ENCODE measurements at regions not wholly inside any gene's neighbourhood (a gene's known extent, or its start where the extent isn't known, plus 50 kb on each side); places are given as distances from the start of the nearest gene placed in this dataset.

DNA sequence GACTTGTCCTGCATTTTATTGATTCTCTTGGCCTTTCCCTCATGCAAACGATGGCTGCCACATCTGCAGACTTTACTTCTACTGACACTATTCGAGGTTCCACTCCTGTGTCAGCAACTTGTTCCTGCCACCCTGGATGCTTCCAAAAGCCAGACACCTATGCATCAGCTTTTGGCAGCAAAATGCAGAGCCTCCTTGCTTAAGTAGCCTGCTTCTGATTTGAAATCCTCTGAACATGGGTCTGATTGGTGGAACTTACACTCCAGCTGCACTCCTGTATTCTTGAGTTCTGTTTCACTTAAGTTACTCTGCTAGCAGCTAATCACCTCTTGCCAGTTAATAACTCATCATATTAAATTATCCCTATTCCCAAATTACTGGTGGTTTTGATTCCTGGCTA lies 152.1 kb upstream of the FMN2 start:
- DNase-seq = no peak
- no peak overlapping the region for H3K27ac ChIP-seq
- no peaks in the 10 kb centered on the region for H3K4me1 ChIP-seq
- WGBS, 3 donors = 53 to 58% (median 55%) methylated on average over 2 of the region's 2 CpGs
- ATAC-seq = no peak
- no peaks in the 10 kb centered on the region for H3K9me3 ChIP-seq
- intact Hi-C loops (cut with DNase I) = no loop called here
- H3K36me3 ChIP-seq (ENCODE audit: insufficient read depth in 1 of 2, low read depth in 1 of 2) = no peaks in the 10 kb centered on the region
- TF ChIP-seq, protein P1, sequence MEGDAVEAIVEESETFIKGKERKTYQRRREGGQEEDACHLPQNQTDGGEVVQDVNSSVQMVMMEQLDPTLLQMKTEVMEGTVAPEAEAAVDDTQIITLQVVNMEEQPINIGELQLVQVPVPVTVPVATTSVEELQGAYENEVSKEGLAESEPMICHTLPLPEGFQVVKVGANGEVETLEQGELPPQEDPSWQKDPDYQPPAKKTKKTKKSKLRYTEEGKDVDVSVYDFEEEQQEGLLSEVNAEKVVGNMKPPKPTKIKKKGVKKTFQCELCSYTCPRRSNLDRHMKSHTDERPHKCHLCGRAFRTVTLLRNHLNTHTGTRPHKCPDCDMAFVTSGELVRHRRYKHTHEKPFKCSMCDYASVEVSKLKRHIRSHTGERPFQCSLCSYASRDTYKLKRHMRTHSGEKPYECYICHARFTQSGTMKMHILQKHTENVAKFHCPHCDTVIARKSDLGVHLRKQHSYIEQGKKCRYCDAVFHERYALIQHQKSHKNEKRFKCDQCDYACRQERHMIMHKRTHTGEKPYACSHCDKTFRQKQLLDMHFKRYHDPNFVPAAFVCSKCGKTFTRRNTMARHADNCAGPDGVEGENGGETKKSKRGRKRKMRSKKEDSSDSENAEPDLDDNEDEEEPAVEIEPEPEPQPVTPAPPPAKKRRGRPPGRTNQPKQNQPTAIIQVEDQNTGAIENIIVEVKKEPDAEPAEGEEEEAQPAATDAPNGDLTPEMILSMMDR (IDR thresholded peaks at IDR 0.05) = no peak
- H3K27me3 ChIP-seq (ENCODE audit: insufficient read depth in 3 of 3, low read length in 2 of 3) = no peaks in the 10 kb centered on the region
- H3K4me3 ChIP-seq = no peak overlapping the region

DNA sequence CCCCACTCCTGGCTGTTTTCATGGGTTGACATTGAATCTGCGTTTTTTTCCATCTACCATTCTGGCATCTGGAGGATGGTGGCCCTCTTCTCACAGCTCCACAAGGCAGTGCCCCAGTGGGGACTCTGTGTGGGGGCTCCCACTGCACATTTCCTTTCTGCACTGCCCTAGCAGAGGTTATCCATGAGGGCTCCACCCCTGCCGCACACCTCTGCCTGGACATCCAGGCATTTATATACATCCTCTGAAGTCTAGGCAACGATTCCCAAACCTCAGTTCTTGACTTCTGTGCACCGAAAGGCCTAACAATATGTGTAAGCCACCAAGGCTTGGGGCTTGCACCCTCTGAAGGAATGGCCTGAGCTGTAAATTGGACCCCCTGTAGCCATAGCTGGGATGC lies 147.9 kb upstream of the FMN2 start:
- no peak overlapping the region for H3K27ac ChIP-seq
- H3K36me3 ChIP-seq (ENCODE audit: insufficient read depth in 1 of 2, low read depth in 1 of 2) = no peaks in the 10 kb centered on the region
- ATAC-seq = no peak
- WGBS, 3 donors = 76 to 85% (median 81%) methylated on average over 4 of the region's 4 CpGs
- no peak for DNase-seq
- no peak overlapping the region for H3K4me3 ChIP-seq
- H3K4me1 ChIP-seq = no peaks in the 10 kb centered on the region
- H3K9me3 ChIP-seq = no peaks in the 10 kb centered on the region
- TF ChIP-seq, protein P1 (IDR thresholded peaks at IDR 0.05) = no peak
- intact Hi-C loops (cut with DNase I) = no loop called here
- no peaks in the 10 kb centered on the region for H3K27me3 ChIP-seq (ENCODE audit: insufficient read depth in 3 of 3, low read length in 2 of 3)

DNA sequence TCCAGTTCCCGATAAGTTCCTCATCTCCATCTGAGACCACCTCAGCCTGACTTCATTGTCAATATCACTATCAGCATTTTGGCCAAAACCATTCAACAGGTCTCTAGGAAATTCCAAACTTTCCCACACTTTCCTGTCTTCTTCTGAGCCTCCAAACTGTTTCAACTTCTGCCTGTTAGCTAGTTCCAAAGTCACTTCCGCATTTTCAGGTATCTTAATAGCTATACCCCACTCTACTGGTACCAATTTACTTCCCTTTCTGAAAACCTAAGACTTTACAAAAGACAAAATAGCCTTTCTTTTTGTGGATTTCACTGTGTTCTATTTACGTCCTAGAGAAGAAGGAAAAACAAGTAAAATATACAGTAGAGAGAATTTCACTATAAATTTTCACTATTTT lies 147.0 kb upstream of the FMN2 start:
- 77 to 90% (median 85%) methylated on average over 3 of the region's 3 CpGs for WGBS, 3 donors
- intact Hi-C loops (cut with DNase I) = no loop called here

DNA sequence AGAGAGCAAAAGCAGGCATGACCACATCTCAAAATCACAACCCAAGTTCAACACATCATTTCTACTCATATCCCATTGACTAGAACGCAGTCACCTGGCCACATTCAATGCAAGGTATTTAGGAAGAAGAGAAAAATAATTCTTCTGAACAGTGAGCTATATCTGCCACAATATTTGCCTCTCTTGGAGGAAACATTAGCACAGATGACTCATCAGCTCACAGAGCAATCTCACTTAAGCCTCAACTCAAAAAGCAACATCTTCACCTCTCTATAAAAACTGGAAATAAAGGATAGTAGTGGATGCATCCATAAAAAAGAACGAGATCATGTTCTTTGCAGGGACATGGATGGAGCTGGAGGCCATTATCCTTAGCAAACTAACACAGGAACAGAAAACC lies 143.9 kb upstream of the FMN2 start:
- no peaks in the 10 kb centered on the region for H3K9me3 ChIP-seq
- intact Hi-C loops (cut with DNase I) = no loop called here
- H3K27ac ChIP-seq = no peak overlapping the region
- TF ChIP-seq, protein P1 (IDR thresholded peaks at IDR 0.05) = no peak
- no peaks in the 10 kb centered on the region for H3K27me3 ChIP-seq (ENCODE audit: insufficient read depth in 3 of 3, low read length in 2 of 3)
- H3K4me1 ChIP-seq = no peaks in the 10 kb centered on the region
- no peaks in the 10 kb centered on the region for H3K36me3 ChIP-seq (ENCODE audit: insufficient read depth in 1 of 2, low read depth in 1 of 2)
- DNase-seq (no peak), ATAC-seq (no peak)
- 76 to 87% (median 81%) methylated on average over 2 of the region's 2 CpGs for WGBS, 3 donors
- no peak overlapping the region for H3K4me3 ChIP-seq

More for the DNA sequence above, 147.0 kb upstream of the FMN2 start:
- no peaks in the 10 kb centered on the region for H3K9me3 ChIP-seq
- no peak for DNase-seq
- no peaks in the 10 kb centered on the region for H3K36me3 ChIP-seq (ENCODE audit: insufficient read depth in 1 of 2, low read depth in 1 of 2)
- H3K4me1 ChIP-seq = no peaks in the 10 kb centered on the region
- TF ChIP-seq, protein P1 (IDR thresholded peaks at IDR 0.05) = no peak
- no peak overlapping the region for H3K4me3 ChIP-seq
- H3K27ac ChIP-seq = no peak overlapping the region
- H3K27me3 ChIP-seq (ENCODE audit: insufficient read depth in 3 of 3, low read length in 2 of 3) = no peaks in the 10 kb centered on the region
- ATAC-seq = no peak

DNA sequence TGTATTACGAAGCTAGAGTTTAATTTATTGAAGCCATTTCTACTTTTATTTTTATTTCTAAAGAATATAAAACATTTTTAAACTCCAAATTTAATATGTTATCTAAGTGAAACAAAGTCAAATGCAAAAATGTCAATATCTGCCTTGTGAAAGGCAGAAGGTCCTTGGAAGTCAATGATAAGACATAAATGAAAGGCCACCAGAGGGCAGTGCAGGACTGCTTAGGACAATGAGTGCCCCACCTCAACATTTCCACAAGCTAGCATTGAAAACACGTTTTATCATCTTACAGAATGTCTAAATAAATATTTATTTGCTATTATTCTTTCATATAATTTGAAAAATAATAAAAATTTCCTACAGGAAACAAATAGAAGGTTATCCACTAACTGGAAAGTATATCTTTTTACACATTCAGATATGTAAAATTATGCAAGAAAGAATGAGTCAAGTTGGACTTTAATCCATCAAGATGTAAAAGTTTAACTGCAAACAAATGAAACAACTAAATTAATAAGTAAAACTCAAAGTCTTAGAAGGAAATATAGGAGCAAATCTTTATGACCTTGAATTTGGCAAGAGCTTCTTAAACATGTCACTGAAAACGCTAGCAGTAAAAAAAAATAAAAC lies 140.1 kb upstream of the FMN2 start:
- no peak overlapping the region for H3K4me3 ChIP-seq
- DNase-seq (peak in 1 of 2 donors; percentile 24), ATAC-seq (no peak)
- 47 to 64% (median 54%) methylated on average over 3 of the region's 3 CpGs for WGBS, 3 donors
- no peaks in the 10 kb centered on the region for H3K4me1 ChIP-seq
- no peaks in the 10 kb centered on the region for H3K36me3 ChIP-seq (ENCODE audit: insufficient read depth in 1 of 2, low read depth in 1 of 2)
- no peaks in the 10 kb centered on the region for H3K9me3 ChIP-seq
- peaks cover 0 to 2% (median 0%) of the 10 kb centered on the region in 3 donors for H3K27me3 ChIP-seq (ENCODE audit: insufficient read depth in 3 of 3, low read length in 2 of 3)
- intact Hi-C loops (cut with DNase I) = no loop called here
- H3K27ac ChIP-seq = no peak overlapping the region
- TF ChIP-seq, protein P1 (IDR thresholded peaks at IDR 0.05) = peak; percentile 68
